ENCODE measurements at regions not wholly inside any gene's neighbourhood (a gene's known extent, or its start where the extent isn't known, plus 50 kb on each side); places are given as distances from the start of the nearest gene placed in this dataset.
"Not testable (repeated sequence)": the region's sequence is repeated elsewhere in the genome, so short reads cannot be mapped to it uniquely, and the experiment has no call there.

GRCh38 chr13:67383109-67383757 lies 153.1 kb upstream of the PCDH9 start:
- DNase-seq: not testable (repeated sequence)

GRCh38 chr13:67377919-67378318 lies 147.8 kb upstream of the PCDH9 start:
- no peak for DNase-seq

- DNase-seq: no peak
These were observed 144.3 kb upstream of the PCDH9 start for GRCh38 chr13:67374391-67374790.

- DNase-seq: no peak
These were observed 142.8 kb upstream of the PCDH9 start for GRCh38 chr13:67372868-67373464.

- no peak for DNase-seq
These were observed 139.9 kb upstream of the PCDH9 start for GRCh38 chr13:67369895-67370660.

GRCh38 chr13:67367399-67367798 lies 137.3 kb upstream of the PCDH9 start:
- no peak for DNase-seq

GRCh38 chr13:67366533-67366932 lies 136.4 kb upstream of the PCDH9 start:
- no peak for DNase-seq

GRCh38 chr13:67355812-67356476 lies 125.8 kb upstream of the PCDH9 start:
- DNase-seq: no peak

GRCh38 chr13:67353941-67354340 lies 123.8 kb upstream of the PCDH9 start:
- no peak for DNase-seq

- no peak for DNase-seq
These were observed 122.9 kb upstream of the PCDH9 start for GRCh38 chr13:67353031-67353430.

- DNase-seq: no peak
These were observed 121.8 kb upstream of the PCDH9 start for GRCh38 chr13:67351909-67352308.

GRCh38 chr13:67351114-67351513 lies 121.0 kb upstream of the PCDH9 start:
- DNase-seq: no peak

GRCh38 chr13:67343777-67344176 lies 113.6 kb upstream of the PCDH9 start:
- no peak for DNase-seq

GRCh38 chr13:67341406-67341805 lies 111.3 kb upstream of the PCDH9 start:
- DNase-seq: no peak

- DNase-seq: no peak
These were observed 100.0 kb upstream of the PCDH9 start for GRCh38 chr13:67330149-67330548.

GRCh38 chr13:67328895-67329294 lies 98.8 kb upstream of the PCDH9 start:
- no peak for DNase-seq

GRCh38 chr13:67318860-67319259 lies 88.7 kb upstream of the PCDH9 start:
- no peak for DNase-seq

GRCh38 chr13:67318398-67318797 lies 88.3 kb upstream of the PCDH9 start:
- DNase-seq: no peak

- no peak for DNase-seq
These were observed 84.3 kb upstream of the PCDH9 start for GRCh38 chr13:67314405-67314804.

GRCh38 chr13:67308004-67308772 lies 78.1 kb upstream of the PCDH9 start:
- no peak for DNase-seq

GRCh38 chr13:67306742-67307141 lies 76.6 kb upstream of the PCDH9 start:
- no peak for DNase-seq

- DNase-seq: no peak
These were observed 73.7 kb upstream of the PCDH9 start for GRCh38 chr13:67303661-67304333.

Data from SHP77 treated with DMSO at 0.1 percent for 48 hours (cell line).